Inflammatory macrophage (primary cell): ENCODE measurements at regions not wholly inside any gene's neighbourhood (a gene's known extent, or its start where the extent isn't known, plus 50 kb on each side); places are given as distances from the start of the nearest gene placed in this dataset.
"Not testable (repeated sequence)": the region's sequence is repeated elsewhere in the genome, so short reads cannot be mapped to it uniquely, and the experiment has no call there.

Experiments used
- DNase-seq, 2 donors: peaks; one replicate each; pipeline ENCODE4 v3.0.0-alpha.2; 2020 to 2022

DNA sequence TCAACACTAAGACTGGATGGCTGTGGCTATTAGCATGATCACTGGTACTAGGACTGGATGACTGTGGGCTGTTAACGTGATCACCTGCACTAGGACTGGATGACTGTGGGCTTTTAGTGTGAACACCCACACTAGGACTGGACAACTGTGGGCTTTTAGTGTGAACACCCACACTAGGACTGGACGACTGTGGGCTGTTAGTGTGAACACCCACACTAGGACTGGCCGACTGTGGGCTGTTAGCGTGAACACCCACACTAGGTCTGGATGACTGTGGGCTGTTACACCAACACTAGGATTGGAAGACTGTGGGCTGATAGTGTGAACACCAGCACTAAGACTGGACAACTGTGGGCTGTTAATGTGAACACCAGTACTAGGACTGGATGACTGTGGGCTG is 329.2 kb downstream of the OSTF1 start:
- no peak for DNase-seq

- DNase-seq = no peak
These were observed 330.2 kb downstream of the OSTF1 start for GRCh38 chr9:75418518-75418917.

GRCh38 chr9:75422944-75423522 is 334.7 kb downstream of the OSTF1 start:
- no peak for DNase-seq

DNA sequence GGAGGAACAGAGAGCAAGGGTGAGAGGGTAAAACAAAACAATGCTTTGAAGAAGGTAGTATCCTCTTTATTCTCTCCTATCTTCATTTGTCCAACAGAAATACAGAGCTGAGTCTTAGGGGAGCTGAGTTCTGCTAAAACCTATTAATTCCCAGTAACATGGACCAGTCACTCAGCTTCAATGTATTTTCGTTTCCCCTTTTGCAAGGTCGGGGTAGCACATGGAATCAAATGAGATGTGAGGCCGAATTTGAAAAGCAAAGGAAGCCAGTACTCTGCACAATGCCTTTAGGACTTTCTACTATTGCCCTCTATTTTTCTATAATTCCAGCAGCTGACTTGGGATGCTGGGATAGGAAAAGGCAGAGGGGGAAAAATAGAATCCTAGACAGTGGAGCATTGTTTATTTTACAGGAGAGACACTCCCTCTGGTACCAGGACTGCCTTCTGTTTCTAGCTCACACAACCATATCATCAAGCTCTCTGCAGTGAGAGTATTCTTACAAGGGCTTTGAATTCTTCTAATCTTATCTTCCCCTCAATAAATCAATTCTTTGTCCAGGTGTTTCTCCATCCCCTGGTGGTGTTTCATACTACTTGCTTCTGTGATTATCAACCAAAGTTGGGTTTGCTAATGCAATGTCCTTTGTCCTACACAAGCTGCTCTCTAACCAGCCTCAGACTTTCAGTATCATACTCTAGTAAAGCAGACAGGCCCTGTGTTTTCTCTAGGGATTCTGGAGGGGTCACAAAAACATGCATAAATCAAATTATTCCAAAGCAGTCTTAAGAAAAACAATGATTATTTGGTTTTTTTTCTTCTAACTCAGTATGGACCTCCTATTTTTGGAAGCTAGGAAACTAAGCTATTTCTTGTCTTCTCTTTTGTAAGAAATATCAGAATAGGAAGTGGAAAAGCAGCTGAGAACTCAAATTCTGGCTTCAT is 341.5 kb downstream of the OSTF1 start:
- DNase-seq = no peak

DNA sequence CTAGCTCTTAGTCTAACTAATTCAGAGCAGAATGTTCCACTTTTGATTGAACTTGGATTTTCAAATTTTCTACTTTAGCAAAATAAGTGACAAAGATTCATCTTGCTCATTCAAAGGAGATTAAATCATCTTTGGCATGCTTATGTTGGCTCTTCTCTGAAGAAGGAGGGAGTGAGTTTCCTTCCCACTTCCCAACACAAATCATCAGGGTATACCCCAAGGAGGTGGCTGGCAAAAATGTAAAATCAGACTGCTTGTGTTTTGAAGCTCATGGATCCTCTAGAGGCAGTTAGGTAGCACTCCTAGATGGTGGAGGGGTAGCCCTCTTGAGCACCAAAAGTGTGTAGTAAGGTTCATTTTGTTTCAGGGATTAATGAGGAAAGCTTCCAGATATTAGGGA is 343.1 kb downstream of the OSTF1 start:
- no peak for DNase-seq

- no peak for DNase-seq
These were observed 344.1 kb downstream of the OSTF1 start for GRCh38 chr9:75432386-75432785.

- DNase-seq = no peak
These were observed 344.6 kb downstream of the OSTF1 start for GRCh38 chr9:75432888-75433287.

- no peak for DNase-seq
These were observed 350.4 kb downstream of the OSTF1 start for GRCh38 chr9:75438716-75439115.

GRCh38 chr9:75440914-75441313 is 352.6 kb downstream of the OSTF1 start:
- no peak for DNase-seq

DNA sequence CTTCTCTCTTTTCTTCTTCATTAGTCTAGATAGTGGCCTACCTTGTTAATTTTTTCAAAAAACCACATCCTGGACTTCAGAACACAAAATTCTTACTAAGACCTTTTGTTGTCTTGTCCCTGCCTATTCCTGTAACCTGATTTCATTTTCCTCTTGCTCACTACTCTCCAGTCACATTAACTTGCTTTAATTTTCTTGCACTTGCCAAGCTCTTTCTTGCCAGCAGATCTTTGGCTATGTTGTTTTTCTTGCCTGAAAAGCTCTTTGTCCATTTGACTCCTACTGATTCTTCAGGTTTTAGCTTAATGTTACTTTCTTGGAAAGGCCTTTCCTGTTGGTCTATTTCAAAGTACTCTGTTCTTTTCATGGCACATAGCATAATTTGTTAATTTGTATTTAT is 356.8 kb downstream of the OSTF1 start:
- DNase-seq = no peak

DNA sequence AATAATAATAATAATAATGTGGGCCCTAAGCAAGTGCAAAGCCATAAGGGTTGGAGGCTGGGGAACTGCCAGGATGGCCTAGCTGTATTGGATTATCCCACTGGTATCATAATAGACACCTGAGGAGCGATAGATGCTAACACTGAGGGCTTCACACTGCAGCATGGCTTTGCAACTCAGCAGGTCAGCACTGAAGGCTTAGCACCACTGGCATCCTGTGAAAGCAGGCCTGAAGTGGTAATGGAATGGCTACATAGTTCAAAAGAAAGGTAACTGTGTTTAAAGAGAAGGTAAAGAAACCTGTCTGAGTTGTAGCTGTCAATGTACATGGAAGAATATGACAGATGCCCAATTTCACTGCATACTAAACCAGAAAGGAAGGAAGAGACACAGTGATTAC is 359.0 kb downstream of the OSTF1 start:
- DNase-seq = no peak

DNA sequence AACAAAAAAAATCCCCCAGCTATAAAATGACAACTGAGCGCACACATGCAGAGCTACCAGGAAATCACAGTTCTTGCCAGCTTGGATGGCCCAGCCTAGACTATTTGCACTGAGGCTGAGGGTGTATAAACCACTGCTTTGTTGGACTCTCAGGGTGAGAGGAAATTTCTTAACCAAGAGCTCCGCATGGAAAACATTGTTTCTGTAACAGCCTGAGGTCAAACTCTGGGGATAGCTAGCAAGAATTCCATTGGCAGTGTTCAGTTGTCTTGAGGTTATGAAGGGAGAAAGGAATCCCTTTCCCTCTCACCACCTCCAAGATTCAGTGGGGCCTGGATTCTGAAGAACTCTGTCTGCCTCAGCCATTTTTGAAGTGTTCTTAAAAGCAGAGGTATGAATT is 360.0 kb downstream of the OSTF1 start:
- DNase-seq = no peak

DNA sequence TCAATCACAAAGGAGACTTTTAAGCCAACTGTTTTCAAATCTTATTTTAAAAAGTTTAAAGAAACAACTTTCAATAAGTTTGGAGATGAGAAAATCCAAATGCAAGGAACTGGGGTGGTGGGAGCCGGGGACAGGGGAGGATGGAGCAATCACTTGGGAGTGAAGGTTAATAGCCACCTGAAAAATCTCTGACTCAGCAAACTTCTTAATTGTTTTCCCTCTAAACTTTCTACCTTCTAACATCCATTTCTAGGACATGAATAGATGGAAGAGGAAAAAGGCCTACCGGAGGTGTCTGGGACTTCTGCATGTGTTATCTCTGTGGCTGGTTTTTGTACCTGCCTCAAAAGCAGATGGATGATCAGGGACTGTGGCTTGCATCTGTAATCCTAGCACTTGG is 360.6 kb downstream of the OSTF1 start:
- DNase-seq = no peak

DNA sequence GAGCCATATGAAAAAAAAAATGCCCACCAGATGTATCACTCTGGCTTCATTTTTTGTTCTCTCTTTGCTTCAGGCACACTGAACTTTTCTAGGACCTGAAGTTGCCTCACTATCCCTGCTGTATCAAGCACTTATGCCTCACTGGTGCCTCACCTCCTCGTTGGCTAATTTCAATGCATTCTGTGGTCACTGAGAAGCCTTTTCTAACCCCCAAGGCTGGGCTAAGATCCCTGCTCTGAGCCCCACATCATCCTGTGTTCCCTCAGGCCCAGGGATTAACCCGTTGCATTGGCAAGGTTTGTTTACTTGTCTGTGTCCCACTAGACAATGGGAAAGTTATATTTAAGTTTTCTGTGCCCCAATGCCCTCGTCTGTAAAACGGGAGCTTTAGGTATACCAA is 362.7 kb downstream of the OSTF1 start:
- DNase-seq = no peak

- DNase-seq = no peak
These were observed 363.2 kb downstream of the OSTF1 start for GRCh38 chr9:75451505-75451904.

GRCh38 chr9:75452512-75452911 is 364.2 kb downstream of the OSTF1 start:
- peak; percentile 14 to 54 for DNase-seq

DNA sequence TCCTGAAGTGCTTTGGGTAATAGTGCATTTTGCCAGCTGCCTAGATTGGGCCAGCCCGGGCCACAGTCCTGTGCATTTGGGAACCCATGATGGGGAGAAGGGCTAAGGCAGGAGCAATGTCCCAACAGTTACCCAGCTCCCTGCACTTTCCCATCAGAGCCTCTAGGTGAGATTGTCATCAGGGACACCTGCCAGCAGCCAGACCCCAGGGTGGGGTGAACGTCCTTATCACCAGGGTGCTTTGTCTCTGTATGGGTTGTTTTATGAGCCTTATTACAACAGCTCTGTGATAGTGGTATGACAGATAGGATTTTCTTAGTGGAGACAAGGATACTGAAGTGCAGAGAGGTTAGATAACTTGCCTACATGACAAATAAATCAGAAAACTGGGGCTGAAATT is 365.7 kb downstream of the OSTF1 start:
- no peak for DNase-seq

DNA sequence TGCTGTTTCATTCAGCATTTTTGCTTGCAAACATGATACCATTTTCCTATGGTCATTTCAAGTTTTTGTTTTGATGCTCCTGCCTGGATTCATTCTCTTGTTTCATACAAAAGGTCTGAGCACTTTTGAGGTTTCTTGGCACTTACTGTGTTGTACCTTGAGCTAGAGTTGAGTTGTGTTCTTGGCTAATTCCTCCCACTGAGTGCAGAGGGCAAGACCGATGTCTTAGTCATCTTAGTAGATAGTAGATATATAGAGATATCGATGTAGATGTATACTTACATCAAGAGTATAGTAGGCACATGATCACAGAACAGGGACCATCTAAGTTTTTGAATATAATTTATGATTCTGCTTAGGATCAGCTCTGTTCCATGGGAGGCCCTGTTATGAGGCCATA is 366.6 kb downstream of the OSTF1 start:
- no peak for DNase-seq

GRCh38 chr9:75455444-75455921 is 367.2 kb downstream of the OSTF1 start:
- DNase-seq = peak; percentile 73 to 78

DNA sequence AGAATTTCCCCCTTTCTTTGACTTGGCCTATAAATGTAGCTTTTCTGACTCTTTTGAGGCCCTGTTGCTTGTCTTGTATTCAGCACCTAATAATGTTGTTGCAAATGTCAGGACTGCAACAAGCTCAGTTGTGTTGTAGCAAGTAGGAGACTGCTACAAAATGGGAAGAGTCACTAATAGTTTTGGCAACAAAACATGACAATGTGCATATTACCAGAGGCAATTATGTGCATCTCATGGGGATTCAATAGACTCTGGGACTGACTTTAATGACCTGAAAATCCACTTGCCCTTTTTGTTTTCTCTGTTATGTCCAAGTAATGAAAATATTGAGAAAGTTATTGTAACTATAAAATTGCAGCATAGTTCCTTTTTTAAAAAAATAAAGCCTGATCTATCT is 368.4 kb downstream of the OSTF1 start:
- no peak for DNase-seq

GRCh38 chr9:75457474-75458011 is 369.2 kb downstream of the OSTF1 start:
- no peak for DNase-seq

GRCh38 chr9:75459311-75459710 is 371.0 kb downstream of the OSTF1 start:
- not testable (repeated sequence) for DNase-seq

GRCh38 chr9:75461183-75461582 is 372.9 kb downstream of the OSTF1 start:
- no peak for DNase-seq

- no peak for DNase-seq
These were observed 374.6 kb downstream of the OSTF1 start for GRCh38 chr9:75462866-75463265.
